Stimulated activated naive CD8-positive, alpha-beta T cell treated with anti-CD3 and anti-CD28 coated beads, Interleukin-15, amount 100 ng/mL, for 72 hours (primary cell): ENCODE measurements at regions not wholly inside any gene's neighbourhood (a gene's known extent, or its start where the extent isn't known, plus 50 kb on each side); places are given as distances from the start of the nearest gene placed in this dataset.
"Not testable (repeated sequence)": the region's sequence is repeated elsewhere in the genome, so short reads cannot be mapped to it uniquely, and the experiment has no call there.

Source experiments
- ATAC-seq: fragments of 150-1000 bp; cut with Tn5 transposase; 2 replicates; pipeline ENCODE4 v1.10.0; 2021; ENCODE audit warnings: mild to moderate bottlenecking, moderate library complexity
- DNase-seq, 2 donors: peaks; one replicate each; pipeline ENCODE4 v3.0.0; 2021 to 2022
- H3K27ac Mint-ChIP-seq, 2 donors: one replicate each; pipeline ENCODE4 v1.8.0; 2022; ENCODE audit warnings: mild to moderate bottlenecking in 2 of 2, mixed read lengths in 2 of 2, moderate library complexity in 2 of 2
- H3K27me3 Mint-ChIP-seq: one replicate; pipeline ENCODE4 v1.8.0; 2022; ENCODE audit warnings: mixed read lengths
- H3K4me1 Mint-ChIP-seq: one replicate; pipeline ENCODE4 v1.8.0; 2022; ENCODE audit warnings: mild to moderate bottlenecking, mixed read lengths
- H3K4me3 Mint-ChIP-seq, 2 donors: one replicate each; pipeline ENCODE4 v1.8.0; 2022; ENCODE audit warnings: mild to moderate bottlenecking in 2 of 2, mixed read lengths in 2 of 2, moderate library complexity in 1 of 2
- H3K9me3 Mint-ChIP-seq, 2 donors: one replicate each; pipeline ENCODE4 v1.8.0; 2022; ENCODE audit warnings: mixed read lengths in 2 of 2

DNA sequence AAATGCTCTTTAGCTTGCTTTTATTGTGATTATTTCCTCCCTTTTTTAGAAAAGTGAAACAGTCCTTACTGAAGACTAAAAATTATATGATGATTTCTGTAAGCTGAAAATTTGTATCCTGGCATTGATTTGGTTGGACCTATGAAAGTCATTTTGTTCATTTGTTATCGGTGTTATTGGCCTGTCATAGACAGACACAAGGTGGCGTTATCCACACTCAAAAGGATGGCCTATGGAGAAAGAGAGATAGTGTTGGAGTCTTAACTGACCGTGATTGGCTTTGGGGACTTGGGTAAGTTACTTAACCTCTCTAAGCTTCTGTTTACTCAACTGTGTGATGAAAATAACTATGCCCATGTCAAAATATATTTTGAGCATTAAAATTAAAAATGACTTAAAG lies 203.6 kb upstream of the CHODL start:
- H3K9me3 Mint-ChIP-seq: no peaks in the 10 kb centered on the region
- no peaks in the 10 kb centered on the region for H3K27me3 Mint-ChIP-seq
- H3K27ac Mint-ChIP-seq: no peak overlapping the region
- no peaks in the 10 kb centered on the region for H3K4me1 Mint-ChIP-seq
- DNase-seq: no peak
- no peak for ATAC-seq
- no peak overlapping the region for H3K4me3 Mint-ChIP-seq

- Mint-ChIP-seq H3K4me3 (no peak overlapping the region), H3K27ac (no peak overlapping the region), H3K4me1 (no peaks in the 10 kb centered on the region), H3K9me3 (peaks cover 0 to 1% of the 10 kb centered on the region in 2 donors), H3K27me3 (no peaks in the 10 kb centered on the region)
- peak; percentile 78 for ATAC-seq
- no peak for DNase-seq
Measured at GRCh38 chr21:18030248-18030647, 211.1 kb upstream of the C21orf91 start.

- DNase-seq (no peak), ATAC-seq (no peak)
- Mint-ChIP-seq H3K4me1 (no peaks in the 10 kb centered on the region), H3K4me3 (no peak overlapping the region), H3K9me3 (no peaks in the 10 kb centered on the region), H3K27me3 (peaks cover 8% of the 10 kb centered on the region), H3K27ac (no peak overlapping the region)
Measured at GRCh38 chr21:18026359-18026758, 207.2 kb upstream of the C21orf91 start.

DNA sequence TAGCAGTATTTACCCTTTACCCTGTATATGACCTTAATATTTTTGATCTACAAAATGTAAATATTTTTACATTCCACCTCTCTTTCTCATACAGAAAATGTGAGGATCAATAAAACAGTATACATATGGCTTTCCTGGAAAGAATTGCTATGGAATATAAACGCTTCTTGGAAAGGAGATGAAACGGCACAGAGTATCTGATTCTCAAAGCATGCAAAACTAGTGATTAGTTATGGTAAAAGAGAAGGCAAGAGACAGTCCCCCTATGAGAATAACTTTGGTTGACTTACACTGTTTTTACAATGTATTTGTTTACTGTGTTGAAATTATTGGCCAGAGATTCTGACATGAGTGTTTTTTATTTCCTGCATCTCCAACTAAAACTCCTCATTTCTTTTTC lies 204.6 kb upstream of the C21orf91 start:
- DNase-seq (no peak), ATAC-seq (no peak)
- Mint-ChIP-seq H3K4me3 (no peak overlapping the region), H3K27me3 (peaks cover 8% of the 10 kb centered on the region), H3K9me3 (no peaks in the 10 kb centered on the region), H3K27ac (no peak overlapping the region), H3K4me1 (no peaks in the 10 kb centered on the region)

DNA sequence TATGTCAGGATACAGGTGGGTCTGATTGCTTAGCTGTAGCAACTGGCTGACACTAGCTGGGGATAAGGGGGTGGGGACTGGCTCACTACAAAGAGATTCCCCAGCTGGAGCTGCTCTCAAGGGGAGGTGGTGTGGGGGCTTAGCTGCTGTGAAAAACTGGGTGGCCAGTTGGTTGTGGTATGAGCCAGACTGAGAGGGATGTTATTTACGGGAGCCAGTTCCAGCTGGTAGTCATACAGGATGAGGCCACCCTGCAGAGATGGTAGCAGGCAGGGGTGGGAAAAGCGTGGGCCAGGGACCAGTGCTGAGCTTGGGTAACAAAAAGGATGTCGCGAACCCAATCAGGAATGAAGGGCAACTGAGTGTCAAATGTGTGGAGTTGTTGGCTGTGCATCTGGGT lies 204.0 kb upstream of the C21orf91 start:
- no peaks in the 10 kb centered on the region for H3K9me3 Mint-ChIP-seq
- no peaks in the 10 kb centered on the region for H3K4me1 Mint-ChIP-seq
- H3K4me3 Mint-ChIP-seq: no peak overlapping the region
- peaks cover 8% of the 10 kb centered on the region for H3K27me3 Mint-ChIP-seq
- no peak for DNase-seq
- no peak for ATAC-seq
- no peak overlapping the region for H3K27ac Mint-ChIP-seq

GRCh38 chr21:18007121-18007520 lies 188.0 kb upstream of the C21orf91 start:
- Mint-ChIP-seq H3K27me3 (no peaks in the 10 kb centered on the region), H3K9me3 (peaks cover 0 to 7% of the 10 kb centered on the region in 2 donors), H3K27ac (no peak overlapping the region), H3K4me1 (no peaks in the 10 kb centered on the region), H3K4me3 (no peak overlapping the region)
- no peak for ATAC-seq
- no peak for DNase-seq

DNA sequence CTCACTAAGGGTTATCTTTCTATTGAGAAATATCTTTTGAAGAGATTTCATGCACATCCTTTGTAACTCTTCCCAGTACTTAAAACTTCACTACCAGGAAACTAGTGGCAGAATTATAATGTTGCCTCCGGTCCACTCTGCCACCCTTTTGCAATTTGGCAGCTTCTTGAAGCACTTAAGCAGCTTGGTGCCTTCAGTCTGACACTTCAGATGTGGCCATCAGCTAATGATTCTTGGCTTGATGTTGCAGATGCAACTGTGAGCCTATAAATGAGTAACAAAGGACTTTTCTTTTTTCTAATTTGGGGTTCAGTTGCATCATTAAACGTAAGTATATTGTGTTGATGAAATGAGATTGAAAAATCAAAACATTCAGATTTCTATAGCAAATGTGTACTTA lies 187.5 kb upstream of the C21orf91 start:
- Mint-ChIP-seq H3K4me1 (no peaks in the 10 kb centered on the region), H3K9me3 (peaks cover 0 to 7% of the 10 kb centered on the region in 2 donors), H3K27ac (no peak overlapping the region), H3K27me3 (no peaks in the 10 kb centered on the region), H3K4me3 (no peak overlapping the region)
- no peak for DNase-seq
- no peak for ATAC-seq

DNA sequence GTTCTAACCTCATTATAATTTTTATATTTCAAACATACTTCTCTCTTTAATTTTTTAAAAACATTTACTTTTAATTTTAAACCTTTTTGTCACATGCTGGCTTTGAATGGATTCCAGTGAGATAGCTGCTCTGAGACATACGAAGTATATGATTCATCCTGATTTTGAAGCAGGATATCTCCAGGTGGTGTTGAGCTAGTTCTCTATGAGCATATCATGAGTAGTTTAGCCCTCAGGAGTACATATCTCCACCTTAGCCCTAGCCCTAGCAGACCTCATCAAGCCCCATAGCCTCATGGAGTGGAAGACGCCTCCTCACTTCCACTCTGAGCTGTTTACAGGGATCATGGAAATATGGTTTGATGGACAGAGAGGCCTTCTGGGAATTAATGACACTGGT lies 183.2 kb upstream of the C21orf91 start:
- no peaks in the 10 kb centered on the region for H3K4me1 Mint-ChIP-seq
- H3K9me3 Mint-ChIP-seq: peaks cover 0 to 23% of the 10 kb centered on the region in 2 donors
- no peak for DNase-seq
- H3K27me3 Mint-ChIP-seq: no peaks in the 10 kb centered on the region
- H3K4me3 Mint-ChIP-seq: no peak overlapping the region
- no peak overlapping the region for H3K27ac Mint-ChIP-seq
- ATAC-seq: no peak

DNA sequence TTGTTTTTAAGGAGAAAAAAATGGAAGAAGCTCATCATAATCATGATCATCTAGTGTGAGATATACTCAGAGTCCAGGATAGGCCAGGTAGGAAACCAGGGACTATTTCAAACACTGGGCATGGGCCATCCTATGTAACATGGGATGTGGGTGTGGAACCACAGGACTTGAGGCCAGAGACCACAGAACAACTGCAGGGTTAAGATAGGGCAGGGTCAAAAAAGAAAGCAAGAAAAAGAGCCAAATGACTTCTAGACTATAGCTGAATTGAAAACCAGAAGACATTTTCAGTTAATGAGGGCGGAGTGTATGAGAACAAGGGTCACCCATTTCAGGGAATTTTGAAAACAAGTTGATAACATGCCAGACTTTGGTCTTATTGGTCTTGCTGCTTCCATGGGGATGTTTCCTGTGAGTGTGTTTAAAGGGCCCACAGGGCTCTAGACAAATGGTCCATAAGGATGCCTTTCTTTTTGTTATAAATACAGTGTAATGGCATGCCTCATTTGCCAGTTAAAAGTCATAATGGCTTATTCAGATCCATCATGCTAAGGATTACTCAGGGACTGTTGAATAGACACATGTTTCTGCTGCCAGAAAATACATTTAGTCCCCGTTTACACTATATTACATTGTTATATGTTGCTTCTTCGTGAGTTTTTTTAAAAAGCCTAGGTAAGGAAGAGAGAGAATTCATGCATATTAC lies 182.0 kb upstream of the C21orf91 start:
- ATAC-seq (no peak), DNase-seq (no peak)
- H3K27me3 Mint-ChIP-seq: no peaks in the 10 kb centered on the region
- peaks cover 0 to 25% of the 10 kb centered on the region in 2 donors for H3K9me3 Mint-ChIP-seq
- no peak overlapping the region for H3K27ac Mint-ChIP-seq
- no peaks in the 10 kb centered on the region for H3K4me1 Mint-ChIP-seq
- no peak overlapping the region for H3K4me3 Mint-ChIP-seq

DNA sequence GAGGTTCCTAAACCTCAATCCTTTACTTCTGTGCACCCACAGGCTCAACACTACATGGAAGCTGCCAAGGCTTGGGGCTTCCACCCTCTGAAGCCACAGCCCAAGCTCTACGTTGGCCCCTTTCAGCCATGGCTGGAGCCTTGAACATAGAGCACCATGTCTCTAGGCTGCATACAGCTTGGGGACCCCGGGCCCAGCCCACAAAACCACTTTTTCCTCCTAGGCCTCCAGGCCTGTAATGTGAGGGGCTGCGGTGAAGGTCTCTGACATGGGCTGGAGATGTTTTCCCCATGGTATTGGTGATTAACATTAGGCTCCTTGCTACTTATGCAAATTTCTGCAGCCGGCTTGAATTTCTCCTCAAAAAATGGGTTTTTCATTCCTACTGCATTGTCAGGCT lies 179.4 kb upstream of the C21orf91 start:
- DNase-seq, H3K27me3 Mint-ChIP-seq, H3K4me3 Mint-ChIP-seq, ATAC-seq, H3K4me1 Mint-ChIP-seq: not testable (repeated sequence)
- Mint-ChIP-seq H3K27ac (peak overlapping the region; percentile 42 to 80), H3K9me3 (peaks cover 0 to 36% of the 10 kb centered on the region in 2 donors)

GRCh38 chr21:17989780-17990179 lies 170.6 kb upstream of the C21orf91 start:
- no peak overlapping the region for H3K27ac Mint-ChIP-seq
- ATAC-seq (no peak), DNase-seq (no peak)
- no peaks in the 10 kb centered on the region for H3K27me3 Mint-ChIP-seq
- H3K4me3 Mint-ChIP-seq: no peak overlapping the region
- H3K4me1 Mint-ChIP-seq: no peaks in the 10 kb centered on the region
- H3K9me3 Mint-ChIP-seq: peaks cover 6 to 14% of the 10 kb centered on the region in 2 donors

- H3K4me3 Mint-ChIP-seq: no peak overlapping the region
- DNase-seq (no peak), ATAC-seq (no peak)
- H3K9me3 Mint-ChIP-seq: peaks cover 2 to 4% of the 10 kb centered on the region in 2 donors
- H3K27me3 Mint-ChIP-seq: no peaks in the 10 kb centered on the region
- no peak overlapping the region for H3K27ac Mint-ChIP-seq
- no peaks in the 10 kb centered on the region for H3K4me1 Mint-ChIP-seq
Measured at GRCh38 chr21:17988102-17988437, 168.9 kb upstream of the C21orf91 start.

DNA sequence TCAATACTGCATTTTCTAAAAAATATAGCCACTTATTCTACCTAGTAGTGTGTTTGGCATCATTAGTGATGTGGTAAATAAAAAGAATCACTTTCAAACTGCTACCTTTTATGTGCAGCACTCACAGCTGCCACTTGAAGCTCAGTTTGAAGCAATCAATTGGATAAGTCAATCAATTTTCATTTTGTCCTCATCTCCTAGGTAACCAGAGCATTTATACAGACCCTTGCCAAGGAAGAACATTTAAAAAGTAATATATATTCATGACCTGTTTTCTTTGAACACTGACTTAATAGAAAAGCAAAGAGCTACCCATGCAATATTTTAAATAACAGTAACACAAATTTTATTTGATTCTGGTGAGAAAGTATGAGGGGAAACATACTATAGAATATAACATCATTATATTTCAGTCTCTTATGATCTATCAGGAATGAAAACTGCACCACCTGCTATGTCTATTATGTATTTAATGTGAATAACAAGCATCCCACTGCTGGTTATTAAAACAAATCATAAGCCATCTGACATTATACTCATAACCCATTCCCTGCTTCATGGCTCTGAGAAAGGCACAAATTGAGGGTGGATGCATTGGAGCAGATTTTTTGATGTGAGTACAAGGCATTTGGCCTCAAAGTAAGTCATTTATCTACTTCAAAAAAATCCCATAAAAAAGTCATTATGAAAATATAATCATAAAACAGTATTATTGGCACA lies 168.4 kb upstream of the C21orf91 start:
- ATAC-seq (no peak), DNase-seq (no peak)
- no peaks in the 10 kb centered on the region for H3K4me1 Mint-ChIP-seq
- H3K4me3 Mint-ChIP-seq: no peak overlapping the region
- peaks cover 0 to 4% of the 10 kb centered on the region in 2 donors for H3K9me3 Mint-ChIP-seq
- H3K27ac Mint-ChIP-seq: no peak overlapping the region
- H3K27me3 Mint-ChIP-seq: no peaks in the 10 kb centered on the region

- DNase-seq (no peak), ATAC-seq (no peak)
- Mint-ChIP-seq H3K27ac (no peak overlapping the region), H3K27me3 (no peaks in the 10 kb centered on the region), H3K9me3 (no peaks in the 10 kb centered on the region), H3K4me3 (no peak overlapping the region), H3K4me1 (no peaks in the 10 kb centered on the region)
Measured at GRCh38 chr21:17981060-17981740, 162.0 kb upstream of the C21orf91 start.

- no peak for ATAC-seq
- no peak for DNase-seq
- no peak overlapping the region for H3K27ac Mint-ChIP-seq
- no peaks in the 10 kb centered on the region for H3K27me3 Mint-ChIP-seq
- H3K4me3 Mint-ChIP-seq: no peak overlapping the region
- no peaks in the 10 kb centered on the region for H3K4me1 Mint-ChIP-seq
- H3K9me3 Mint-ChIP-seq: no peaks in the 10 kb centered on the region
Measured at GRCh38 chr21:17979763-17980162, 160.6 kb upstream of the C21orf91 start.

DNA sequence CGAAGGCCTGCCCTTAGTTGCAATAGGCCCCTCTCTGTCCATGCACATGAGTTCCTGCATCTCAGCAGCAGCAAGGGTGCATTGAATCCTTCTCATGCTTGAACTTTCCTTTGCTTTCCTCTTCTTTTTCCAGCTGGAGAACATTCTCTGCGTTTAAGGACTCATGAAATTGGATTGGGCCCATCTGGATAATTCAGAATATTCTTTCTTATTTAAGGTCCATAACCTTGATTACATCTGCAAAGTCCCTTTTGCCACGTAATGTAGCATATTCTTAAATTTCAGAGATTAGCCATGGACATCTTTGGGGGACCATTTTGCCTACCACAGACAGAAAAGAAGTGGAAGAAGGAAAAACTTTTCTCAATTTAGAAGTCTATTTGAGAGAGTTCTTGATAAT lies 159.7 kb upstream of the C21orf91 start:
- no peaks in the 10 kb centered on the region for H3K27me3 Mint-ChIP-seq
- no peak for ATAC-seq
- no peak for DNase-seq
- H3K4me1 Mint-ChIP-seq: no peaks in the 10 kb centered on the region
- no peaks in the 10 kb centered on the region for H3K9me3 Mint-ChIP-seq
- H3K27ac Mint-ChIP-seq: no peak overlapping the region
- no peak overlapping the region for H3K4me3 Mint-ChIP-seq
